CD4-positive, alpha-beta T cell treated with Interleukin-4 for 4 hours (primary cell): ENCODE measurements at regions not wholly inside any gene's neighbourhood (a gene's known extent, or its start where the extent isn't known, plus 50 kb on each side); places are given as distances from the start of the nearest gene placed in this dataset.
"Not testable (repeated sequence)": the region's sequence is repeated elsewhere in the genome, so short reads cannot be mapped to it uniquely, and the experiment has no call there.

Experiments used
- DNase-seq: peaks from one replicate; pipeline ENCODE4 v3.0.0-alpha.2; 2020

DNA sequence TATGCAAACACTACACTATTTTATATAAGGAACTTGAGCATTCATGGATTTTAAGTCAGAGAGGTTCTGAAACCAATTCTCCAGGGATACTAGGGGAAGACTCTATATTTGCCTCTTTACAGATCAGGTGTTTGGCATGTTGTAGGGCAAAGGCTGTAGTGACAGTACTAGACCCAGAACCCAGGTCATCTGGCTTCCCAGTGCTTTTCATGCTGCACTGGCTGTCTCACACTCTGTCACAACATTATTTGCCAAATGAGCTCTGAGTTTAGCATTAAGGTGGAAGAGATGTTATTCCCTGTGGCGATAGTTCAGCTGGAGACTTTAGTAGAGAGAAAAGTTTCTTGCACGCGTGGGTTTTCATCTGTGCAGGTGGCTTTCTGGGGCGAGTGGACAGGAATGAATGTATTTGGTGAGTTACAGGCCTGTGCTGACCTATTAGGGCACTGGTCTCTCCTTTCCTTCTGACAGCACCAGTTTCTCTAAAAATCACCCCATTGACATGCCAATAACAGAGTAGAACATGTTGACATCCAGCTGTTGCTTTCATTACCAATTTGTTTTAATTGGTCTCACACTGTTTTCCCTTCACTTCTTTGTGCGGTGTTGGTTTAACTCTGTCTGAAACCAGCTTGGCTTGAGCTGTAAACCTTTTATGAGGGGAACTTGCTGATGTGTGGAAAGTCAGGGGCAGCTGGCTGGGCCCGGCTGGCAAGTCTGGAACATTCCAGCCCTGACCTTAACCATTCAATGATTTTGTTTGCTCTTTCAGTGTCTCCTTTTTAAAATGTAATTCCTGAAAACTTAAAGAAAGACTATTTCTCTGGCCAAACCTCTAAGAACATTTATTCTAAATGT lies 643.0 kb upstream of the FAM98A start:
- no peak for DNase-seq

DNA sequence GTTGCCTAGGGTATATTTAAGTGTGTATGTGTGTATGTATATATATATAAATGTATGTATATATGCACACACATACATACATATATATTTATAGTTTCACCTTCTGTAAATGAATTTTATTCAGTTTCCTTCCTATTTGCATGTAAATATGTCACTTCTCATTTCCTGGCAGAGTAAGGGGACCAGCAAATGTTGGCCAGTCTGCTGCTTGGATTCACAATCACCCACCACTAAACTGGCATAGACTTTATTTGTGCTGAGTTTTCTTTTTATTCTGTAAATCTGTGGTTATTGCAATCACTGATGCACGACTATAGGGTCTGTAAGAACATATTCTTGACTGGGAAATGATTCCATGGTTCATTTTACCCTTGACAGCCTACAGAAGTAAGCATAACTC lies 640.4 kb upstream of the FAM98A start:
- no peak for DNase-seq

DNA sequence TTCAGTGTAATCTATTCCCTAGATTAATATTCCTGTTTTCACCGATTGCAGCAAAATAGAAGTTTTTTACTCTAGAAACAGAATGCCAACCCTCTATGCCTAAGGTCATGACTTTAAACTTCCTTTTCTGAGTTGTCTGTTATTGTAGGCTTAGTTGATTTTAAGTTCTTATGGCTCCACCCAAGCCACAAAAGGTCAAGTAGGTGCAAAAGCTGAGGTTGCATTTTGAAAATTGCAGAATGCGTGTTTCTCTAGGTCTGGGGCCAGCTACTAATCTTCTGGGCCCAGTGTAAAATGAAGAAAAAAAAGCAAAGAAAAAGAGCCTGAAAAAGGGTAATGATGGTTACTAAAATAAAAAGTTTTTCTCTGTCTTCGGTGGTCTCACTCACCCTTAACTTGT lies 635.7 kb upstream of the FAM98A start:
- DNase-seq, result no peak

DNA sequence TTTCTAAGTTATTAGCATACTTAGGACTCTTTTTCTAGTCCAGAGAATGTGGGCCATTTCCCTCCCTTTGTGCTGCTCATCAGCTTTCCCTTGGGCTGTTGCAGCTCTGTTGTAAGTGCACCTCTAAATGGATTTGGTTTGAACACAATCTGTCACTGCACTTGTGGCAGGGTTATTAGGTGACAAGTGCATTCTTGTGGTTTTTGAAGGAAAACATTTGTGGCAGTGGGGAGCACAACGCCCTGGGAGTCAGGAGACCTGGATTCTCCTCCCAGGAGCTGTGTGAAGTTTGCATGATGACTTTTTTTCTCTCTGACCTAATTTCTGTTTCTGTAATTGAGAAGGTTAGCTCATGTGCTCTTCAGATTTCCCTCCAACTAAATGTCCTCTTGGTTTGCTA lies 630.9 kb upstream of the FAM98A start:
- no peak for DNase-seq

DNA sequence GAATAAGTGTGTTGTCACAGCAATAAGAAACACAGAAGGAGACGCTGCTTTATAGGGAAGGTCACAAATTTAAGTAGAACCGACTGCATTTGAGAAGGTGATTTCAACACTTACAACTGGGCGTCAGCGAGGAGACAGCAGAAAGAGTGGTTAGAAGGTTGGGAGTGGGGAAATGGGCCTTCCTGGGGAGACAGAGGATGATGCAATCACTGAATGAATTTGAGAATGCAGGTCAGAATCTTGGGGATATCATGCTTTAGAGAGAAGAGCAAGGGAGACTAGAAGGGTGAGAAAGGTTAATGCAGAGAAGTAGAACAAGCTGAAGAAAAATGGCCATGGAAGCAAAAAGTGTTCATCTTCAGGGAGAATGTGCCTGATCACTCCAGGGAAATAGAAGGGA lies 616.1 kb upstream of the FAM98A start:
- DNase-seq, result no peak

DNA sequence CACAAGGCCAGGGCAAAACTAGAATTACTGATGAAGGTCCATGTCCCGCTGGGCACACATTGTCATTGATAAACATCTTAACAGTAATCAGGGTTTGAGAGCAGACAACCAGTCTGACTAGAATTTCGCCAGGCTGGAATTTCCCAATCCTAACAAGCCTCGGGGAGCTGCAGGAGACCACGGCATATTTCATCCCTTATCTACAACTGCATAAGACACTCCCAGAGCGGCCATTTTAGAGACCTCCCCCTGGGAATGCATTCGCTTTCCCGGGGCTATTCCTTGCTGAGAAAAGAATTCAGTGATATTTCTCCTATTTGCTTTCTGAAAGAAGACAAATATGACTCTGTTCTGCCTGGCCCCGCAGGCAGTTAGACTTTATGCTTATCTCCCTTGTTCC lies 611.3 kb upstream of the FAM98A start:
- DNase-seq, result not testable (repeated sequence)

DNA sequence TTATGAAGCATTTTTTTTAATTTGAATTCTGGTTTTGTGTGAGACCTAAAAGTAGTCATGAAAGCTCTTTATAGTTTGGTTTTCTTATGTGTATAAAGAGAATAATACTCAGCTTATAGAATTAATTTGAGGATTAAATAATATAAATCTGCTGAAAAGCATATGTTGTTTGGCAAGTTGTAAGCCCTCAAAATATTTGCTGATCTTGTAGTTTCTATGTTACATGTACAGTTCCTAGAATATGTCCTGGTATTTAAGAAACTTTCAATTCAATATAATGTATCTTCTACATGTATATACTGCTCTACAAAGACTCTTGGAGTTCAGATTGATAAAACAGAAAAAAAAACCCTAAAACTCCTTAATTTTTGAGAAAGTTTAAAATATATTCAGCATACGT lies 605.5 kb upstream of the FAM98A start:
- no peak for DNase-seq

DNA sequence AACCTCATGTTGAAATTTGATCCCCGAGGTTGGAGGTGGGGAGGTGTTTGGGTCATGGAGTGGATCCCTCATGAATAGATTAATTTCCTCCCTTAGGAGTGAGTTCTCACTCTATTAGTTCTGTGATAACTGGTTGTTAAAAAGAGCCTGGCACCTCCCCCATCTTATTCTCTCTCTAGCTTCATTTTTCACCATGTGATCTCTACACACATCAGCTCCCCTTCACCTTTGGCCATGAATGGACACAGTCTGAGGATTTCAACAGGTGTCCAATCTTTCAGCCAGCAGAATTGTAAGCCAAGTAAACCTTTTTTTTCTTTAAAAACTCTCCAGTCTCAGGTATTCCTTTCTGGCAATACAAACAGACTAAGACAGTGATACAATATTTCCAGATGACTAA lies 602.0 kb upstream of the FAM98A start:
- no peak for DNase-seq

DNA sequence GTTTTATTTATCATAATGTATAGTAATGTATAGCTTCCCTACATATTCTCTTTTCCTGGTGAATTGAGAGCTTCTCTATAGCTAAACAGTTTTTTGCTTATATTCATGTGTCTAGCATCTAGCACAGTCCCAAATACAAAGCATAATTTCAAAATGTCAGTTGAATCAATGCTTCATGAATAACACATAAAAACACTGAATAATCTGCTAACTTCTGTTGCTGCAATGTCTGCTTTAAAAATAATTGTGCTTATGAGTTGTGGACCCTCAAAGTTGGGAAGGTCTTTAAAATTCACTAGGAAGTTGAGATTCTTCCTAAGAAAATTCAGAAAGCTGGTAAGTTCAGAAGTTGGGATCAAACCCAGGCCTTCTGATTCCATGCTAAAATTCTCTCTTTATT lies 600.9 kb upstream of the FAM98A start:
- no peak for DNase-seq

DNA sequence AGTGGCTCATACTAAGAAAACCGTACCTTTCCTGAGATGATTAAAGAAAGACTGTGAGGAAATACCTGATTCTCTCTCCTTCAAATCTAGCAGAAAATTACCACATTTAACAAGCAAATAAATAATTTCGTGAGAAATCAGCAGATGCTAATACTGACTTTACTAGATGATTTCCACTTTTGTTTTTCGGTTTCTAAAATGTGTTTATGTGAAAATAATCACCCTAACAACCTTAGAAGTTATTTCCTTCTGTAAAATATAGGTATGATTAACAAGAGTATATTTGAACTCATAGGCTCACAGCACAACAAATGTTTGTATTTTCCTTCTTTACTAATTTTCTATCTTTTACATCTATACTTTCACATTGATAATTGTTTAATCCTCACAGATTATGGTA lies 594.1 kb upstream of the FAM98A start:
- DNase-seq, result no peak

DNA sequence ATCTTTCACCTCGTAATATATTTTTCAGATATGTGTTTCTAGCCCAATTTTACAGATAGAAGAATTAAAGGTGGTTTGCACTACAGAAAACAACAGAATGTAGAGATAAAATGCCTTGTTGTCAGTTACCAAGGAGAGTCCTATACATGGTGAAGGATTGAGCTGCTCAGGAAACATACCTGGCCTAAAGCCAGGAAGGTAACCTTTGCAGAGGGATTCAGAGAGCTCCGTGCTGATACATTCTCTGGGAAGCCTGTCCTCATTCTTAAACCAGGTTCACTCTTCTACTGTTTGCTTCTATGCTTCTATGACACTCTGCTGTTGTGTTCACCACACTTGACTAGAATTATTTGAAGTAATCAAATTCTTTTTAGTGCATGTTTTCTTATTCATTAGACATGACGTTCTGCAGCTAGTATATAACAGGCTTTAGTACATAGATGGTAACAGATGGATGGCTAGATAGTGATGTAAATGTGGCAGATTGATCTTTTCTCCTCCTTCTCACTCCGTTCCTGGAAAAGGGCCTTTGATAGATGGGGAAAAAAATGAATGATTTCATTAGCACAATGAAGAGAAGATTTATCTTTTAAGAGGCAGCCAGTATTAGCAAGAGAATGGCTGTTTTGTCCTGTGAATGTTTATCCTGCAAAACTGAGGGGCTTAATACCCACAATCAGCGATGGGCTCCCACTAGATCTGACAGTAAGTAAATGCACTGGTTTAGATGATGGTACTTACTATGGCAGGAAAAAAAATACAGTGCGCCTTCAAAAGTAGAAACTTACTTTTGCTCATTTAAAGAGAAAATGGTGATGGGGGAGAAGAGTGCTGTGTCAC lies 589.6 kb upstream of the FAM98A start:
- DNase-seq, result no peak

DNA sequence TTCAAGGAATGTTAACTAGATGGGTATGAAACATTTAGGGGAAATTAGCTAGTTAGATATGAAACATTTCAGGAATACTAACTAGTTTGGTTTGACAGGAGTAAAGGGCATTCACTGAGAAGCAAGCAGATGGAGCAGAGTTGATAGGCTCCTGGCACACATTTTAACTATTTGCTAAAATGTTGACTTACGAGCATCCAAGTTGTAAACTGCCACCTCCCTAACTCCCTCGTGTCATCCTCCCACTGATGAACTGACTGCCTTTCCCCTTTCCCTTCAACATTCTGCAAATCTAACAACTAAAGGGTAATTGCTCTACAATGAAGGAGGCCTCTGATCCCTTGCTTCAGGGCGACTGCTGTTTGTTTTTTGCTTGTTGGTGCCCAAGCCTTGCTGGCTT lies 580.4 kb upstream of the FAM98A start:
- DNase-seq, result no peak

DNA sequence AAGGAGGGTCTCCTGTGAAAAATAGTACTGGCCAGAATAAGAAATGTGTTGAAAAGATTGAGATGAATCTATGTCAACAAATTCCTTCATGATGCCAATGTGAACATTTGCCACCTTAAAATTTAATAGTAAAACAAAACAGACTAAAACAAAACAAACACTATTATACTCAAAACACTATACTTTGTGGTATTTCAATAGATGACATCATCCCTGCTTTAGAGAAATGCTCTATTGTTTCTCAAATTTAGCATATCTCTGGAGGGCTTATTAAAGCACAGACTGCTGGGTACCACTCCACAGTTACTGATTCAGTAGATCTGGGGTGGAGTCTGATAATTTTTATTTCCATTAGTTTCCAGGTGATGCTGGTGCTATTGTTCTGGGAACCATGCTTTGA lies 579.4 kb upstream of the FAM98A start:
- no peak for DNase-seq

DNA sequence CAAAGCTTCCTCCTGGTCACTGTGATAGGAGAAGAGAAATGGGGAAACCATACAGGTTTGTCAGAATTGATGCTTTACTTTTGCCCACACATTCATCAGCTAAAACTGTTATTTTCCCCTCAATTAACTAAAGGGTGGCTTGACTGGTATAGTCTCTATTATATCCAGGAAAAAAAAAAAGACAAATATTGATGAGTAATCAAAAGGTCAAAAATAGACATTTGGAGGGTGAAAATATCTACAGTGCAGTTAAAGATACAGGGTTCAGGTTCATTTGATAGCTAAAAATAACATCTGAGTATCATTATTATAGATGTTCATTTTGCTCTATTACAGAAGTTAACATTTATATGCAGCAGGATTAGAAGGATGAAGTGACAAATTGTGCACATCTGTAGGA lies 577.6 kb upstream of the FAM98A start:
- DNase-seq, result no peak

DNA sequence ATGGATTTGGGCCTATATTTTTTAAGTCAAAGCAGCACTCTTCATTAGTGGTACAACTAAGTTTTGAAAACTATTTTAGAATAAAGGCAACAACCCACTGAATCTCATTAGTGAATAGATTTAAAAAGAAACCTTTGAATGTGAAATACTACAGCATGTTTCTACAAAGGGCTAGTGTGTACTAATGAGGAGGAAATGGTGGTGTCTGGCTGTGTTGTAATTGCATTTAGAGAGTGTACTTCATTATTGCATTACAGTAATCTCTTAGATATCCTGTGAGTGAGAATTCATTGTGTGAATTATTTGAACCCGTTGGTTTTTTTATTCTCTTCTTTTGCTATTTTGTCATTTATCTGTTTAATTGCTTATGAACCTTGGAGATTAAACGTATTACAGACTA lies 575.4 kb upstream of the FAM98A start:
- no peak for DNase-seq

DNA sequence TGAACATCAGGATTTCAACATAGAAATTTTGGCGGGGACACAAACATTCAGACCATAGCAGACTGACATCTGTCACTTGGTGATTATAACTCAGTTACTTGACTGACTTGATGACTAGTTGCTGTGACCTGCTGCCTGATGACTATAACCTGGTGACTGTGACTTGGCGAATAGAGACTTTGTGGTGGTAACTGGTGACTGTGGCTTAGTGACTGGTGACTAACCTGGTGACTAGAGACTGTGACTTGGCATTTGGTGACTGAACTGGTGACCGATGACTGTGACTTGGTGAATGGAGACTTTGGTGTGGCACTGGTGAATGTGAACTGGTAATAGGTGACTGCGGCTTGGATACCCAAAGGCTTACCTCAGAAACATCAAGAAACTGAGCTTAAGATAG lies 563.1 kb upstream of the FAM98A start:
- DNase-seq, result no peak

DNA sequence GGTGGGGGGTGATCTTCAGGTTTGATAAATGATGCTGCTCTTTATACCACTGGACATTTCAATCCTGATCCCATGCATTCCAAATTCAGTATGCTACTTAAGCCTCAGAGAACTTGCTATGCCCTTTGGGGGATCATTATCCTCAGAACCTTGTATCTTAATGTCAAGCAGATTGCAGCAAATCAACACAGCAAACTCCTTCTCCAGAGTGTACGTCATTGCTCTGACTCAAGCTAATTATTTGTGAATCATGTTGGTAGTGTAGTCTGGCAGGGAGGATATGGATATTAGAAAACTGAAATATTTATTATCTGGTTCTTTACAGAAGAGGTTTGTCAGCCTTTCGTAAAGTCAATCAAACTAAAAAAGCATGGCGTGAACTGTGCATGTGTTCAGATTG lies 562.5 kb upstream of the FAM98A start:
- DNase-seq, result no peak

DNA sequence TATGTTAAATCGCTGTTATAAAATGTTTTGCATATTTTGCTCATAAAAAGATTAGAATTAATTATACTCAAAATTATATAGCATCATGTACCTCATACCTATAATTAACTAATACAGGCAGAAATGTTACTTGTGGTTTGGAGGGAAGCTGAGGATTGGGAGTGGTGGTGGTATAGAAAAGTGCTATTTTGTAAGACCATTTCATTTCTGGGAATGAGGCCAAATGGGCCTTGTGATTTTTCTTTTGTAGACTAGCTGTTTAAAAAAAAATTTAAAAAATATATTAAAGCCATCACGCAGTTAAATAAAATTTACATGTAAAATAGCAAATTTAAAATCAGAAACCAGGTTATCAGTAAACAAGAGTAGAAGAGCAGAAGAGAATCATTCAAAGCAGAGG lies 560.8 kb upstream of the FAM98A start:
- no peak for DNase-seq

DNA sequence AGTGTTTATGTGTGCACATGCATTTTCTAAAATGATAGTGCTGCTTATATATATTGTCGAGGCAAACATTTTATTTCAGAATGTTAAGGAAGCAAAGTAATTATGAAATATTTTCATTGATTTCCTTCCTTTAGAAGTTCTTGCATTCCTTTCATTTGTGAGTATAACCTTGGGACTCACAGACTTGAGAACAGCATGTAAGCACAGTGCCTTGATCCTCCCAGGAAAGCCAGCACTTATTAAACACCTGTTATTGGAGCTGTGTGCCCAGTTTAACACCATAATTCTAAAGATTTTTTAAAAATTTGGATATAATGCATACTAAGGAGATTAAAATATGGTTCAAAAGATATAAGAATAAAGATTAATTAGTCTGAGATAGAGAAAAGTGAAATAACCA lies 554.4 kb upstream of the FAM98A start:
- DNase-seq, result no peak

DNA sequence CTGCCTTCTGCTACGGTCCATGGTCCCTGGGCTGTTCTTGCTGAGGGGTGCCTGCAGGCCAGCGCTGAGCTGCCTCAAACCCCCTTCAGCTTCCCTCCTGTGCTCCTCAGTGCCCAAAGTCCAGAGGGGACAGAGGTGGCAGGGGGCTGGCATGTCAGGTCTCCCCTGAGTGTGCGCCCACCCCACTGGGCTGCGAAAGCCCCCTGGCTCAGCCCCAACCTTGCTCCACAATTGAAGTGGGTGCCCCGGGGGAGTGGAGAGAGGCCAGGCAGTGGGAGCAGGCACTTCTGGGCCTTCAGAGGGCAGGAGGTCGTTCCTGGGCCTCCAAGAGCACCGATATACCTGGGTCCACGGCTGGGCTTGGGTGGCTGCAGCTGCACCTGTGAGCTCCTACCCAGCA lies 548.7 kb upstream of the FAM98A start:
- DNase-seq, result no peak

DNA sequence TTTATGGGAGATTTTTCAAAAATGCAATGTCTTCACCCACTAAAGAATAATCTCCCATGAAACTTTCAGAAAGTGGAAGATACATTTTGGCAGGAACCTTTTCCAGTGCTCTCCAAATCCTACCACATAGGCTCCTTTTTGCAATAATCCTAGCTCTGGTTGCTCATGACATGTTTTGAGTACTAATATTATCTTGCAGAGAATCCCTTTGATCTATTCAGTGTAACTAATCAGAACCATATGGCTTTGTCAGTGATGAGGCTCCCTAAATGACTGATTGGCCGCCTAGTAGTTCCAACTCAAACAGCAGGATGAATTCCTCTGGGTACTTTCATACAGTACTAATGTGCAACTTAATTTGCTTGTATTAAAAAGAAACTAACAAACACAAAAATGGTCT lies 544.0 kb upstream of the FAM98A start:
- DNase-seq, result no peak

DNA sequence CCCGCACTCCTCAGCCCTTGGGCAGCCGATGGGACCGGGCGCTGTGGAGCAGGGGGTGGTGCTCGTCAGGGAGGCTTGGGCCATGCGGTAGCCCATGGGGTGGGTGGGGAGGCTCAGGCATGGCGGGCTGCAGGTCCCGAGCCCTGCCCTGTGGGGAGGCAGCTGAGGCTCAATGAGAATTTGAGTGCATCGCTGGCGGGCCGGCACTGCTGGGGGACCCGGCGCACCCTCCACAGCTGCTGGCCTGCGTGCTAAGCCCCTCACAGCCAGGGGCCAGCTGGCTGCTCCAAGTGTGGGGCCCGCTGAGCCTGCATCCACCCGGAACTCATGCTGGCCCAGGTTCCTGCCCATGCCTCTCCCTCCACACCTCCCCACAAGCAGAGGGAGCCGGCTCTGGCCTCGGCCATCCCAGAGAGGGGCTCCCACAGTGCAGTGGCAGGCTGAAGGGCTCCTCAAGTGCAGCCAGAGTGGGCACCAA lies 543.5 kb upstream of the FAM98A start:
- DNase-seq, result not testable (repeated sequence)

DNA sequence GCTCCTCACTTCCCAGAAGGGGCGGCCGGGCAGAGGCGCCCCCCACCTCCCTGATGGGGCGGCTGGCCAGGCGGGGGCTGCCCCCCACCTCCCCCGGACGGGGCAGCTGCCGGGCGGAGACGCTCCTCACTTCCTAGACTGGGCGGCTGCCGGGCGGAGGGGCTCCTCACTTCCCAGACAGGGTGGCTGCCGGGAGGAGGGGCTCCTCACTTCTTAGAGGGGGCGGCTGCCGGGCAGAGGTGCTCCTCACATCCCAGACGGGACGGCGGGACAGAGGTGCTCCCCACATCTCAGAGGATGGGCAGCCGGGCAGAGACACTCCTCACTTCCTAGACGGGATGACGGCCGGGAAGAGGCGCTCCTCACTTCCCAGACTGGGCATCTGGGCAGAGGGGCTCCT lies 534.0 kb upstream of the FAM98A start:
- DNase-seq, result not testable (repeated sequence)

DNA sequence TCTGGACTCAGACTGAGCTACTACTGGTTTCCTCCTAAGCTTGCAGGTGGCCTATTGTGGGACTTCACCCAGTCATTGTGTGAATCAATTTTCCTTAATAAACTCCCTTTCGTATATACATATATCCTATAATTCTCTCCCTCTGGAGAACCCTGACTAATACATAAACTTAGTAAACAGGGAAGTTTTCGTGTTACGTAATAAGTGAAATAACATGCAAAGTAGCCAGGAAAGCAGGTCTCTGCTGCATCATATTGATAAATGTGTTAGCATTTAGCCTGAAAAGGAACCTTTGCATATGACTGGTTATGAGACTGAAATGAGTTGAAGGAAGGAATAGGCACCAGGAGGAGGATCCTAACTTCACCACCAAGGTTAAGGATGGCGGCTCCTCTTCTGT lies 527.2 kb upstream of the FAM98A start:
- DNase-seq, result no peak
